SH-SY5Y (cell line): ENCODE measurements at regions not wholly inside any gene's neighbourhood (a gene's known extent, or its start where the extent isn't known, plus 50 kb on each side); places are given as distances from the start of the nearest gene placed in this dataset.

Experiments used
- GATA2 ChIP-seq: IDR thresholded peaks from 2 replicates; pipeline ENCODE4 v1.6.1; 2011; ENCODE audit warnings: mild to moderate bottlenecking, low read depth, low read length
- GATA3 ChIP-seq: IDR thresholded peaks from 2 replicates; pipeline ENCODE4 v1.6.1; 2011; ENCODE audit warnings: low read depth, mild to moderate bottlenecking, low read length, moderate library complexity

DNA sequence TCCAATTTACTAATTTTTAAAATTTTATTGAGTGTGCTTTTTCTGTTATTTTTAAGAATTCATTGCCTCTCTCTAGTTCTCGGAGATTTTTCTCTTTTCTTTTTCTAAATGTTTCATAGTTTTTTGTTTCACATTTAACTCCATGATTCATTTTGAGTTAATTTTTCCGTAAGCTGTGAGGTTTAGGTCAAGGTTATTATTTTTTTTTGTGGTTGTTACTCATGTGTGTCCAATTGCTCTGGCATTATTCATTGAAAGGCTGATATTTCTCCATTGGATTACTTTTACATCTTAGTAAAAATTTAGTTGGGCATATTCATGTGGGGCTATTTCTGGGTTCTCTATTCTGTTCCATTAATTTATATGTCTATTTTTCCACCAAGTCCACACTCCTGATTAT is 220.8 kb downstream of the MID1IP1 start:
- TF ChIP-seq GATA3 = no peak
- no peak for TF ChIP-seq GATA2
